ENCODE measurements at regions not wholly inside any gene's neighbourhood (a gene's known extent, or its start where the extent isn't known, plus 50 kb on each side); places are given as distances from the start of the nearest gene placed in this dataset.

- Mint-ChIP-seq H3K36me3 (ENCODE audit: unreplicated experiment) (no peaks in the 10 kb centered on the region), H3K4me3 (ENCODE audit: unreplicated experiment) (no peak overlapping the region), H3K27ac (ENCODE audit: unreplicated experiment) (no peak overlapping the region), H3K4me1 (ENCODE audit: low read depth, unreplicated experiment) (peaks cover 16% of the 10 kb centered on the region), H3K27me3 (ENCODE audit: unreplicated experiment) (no peaks in the 10 kb centered on the region), H3K9me3 (ENCODE audit: unreplicated experiment) (peaks cover 2% of the 10 kb centered on the region)
- no peak for DNase-seq
- TF ChIP-seq, protein P1, sequence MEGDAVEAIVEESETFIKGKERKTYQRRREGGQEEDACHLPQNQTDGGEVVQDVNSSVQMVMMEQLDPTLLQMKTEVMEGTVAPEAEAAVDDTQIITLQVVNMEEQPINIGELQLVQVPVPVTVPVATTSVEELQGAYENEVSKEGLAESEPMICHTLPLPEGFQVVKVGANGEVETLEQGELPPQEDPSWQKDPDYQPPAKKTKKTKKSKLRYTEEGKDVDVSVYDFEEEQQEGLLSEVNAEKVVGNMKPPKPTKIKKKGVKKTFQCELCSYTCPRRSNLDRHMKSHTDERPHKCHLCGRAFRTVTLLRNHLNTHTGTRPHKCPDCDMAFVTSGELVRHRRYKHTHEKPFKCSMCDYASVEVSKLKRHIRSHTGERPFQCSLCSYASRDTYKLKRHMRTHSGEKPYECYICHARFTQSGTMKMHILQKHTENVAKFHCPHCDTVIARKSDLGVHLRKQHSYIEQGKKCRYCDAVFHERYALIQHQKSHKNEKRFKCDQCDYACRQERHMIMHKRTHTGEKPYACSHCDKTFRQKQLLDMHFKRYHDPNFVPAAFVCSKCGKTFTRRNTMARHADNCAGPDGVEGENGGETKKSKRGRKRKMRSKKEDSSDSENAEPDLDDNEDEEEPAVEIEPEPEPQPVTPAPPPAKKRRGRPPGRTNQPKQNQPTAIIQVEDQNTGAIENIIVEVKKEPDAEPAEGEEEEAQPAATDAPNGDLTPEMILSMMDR (IDR thresholded peaks at IDR 0.05; ENCODE audit: partially characterized antibody, unreplicated experiment): no peak
Measured at GRCh38 chr5:74205767-74206578, 434.6 kb downstream of the ENC1 start.

DNA sequence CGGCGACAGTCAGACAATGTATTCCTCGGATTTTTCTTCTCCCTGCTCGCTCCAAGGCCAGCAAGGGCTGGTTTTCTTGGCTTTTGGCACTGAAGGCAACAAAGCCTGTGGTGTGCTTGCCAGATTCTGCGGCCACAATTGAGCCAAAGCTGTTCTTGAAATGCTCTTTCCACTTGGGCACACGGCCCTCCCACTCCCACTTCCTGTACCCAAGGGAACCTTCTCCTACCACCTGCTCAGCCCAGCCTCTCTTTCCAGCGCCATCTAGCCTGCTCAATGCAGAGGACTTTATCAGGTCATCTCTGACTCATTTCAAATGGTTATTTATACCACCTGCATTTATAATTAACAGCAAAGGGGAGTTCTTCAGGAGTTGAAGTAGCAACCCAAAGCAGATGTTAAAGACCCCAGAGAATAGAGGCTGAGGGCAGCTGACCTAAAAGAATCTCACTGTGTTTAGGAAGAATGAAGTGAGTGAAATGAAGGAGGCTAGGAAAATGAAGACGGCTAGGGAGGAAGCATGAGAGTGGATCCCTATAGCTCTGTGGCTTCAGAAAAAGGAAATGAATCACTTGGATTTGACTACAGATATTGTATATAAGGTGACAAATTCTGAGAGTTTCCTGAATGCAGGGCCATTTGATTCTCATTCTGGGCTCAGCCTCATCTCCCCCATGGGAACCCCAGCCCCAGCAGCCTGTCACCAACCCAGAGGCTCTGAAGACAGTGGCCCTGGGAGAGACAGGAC is 439.0 kb downstream of the ENC1 start:
- TF ChIP-seq, protein P1 (IDR thresholded peaks at IDR 0.05; ENCODE audit: partially characterized antibody, unreplicated experiment): no peak
- no peak for DNase-seq
- Mint-ChIP-seq H3K27ac (ENCODE audit: unreplicated experiment) (no peak overlapping the region), H3K9me3 (ENCODE audit: unreplicated experiment) (peaks cover 4% of the 10 kb centered on the region), H3K4me1 (ENCODE audit: low read depth, unreplicated experiment) (peaks cover 11% of the 10 kb centered on the region), H3K36me3 (ENCODE audit: unreplicated experiment) (no peaks in the 10 kb centered on the region), H3K4me3 (ENCODE audit: unreplicated experiment) (no peak overlapping the region), H3K27me3 (ENCODE audit: unreplicated experiment) (peaks cover 2% of the 10 kb centered on the region)

GRCh38 chr5:74200560-74200959 is 440.0 kb downstream of the ENC1 start:
- Mint-ChIP-seq H3K4me3 (ENCODE audit: unreplicated experiment) (no peak overlapping the region), H3K27me3 (ENCODE audit: unreplicated experiment) (peaks cover 2% of the 10 kb centered on the region), H3K36me3 (ENCODE audit: unreplicated experiment) (no peaks in the 10 kb centered on the region), H3K4me1 (ENCODE audit: low read depth, unreplicated experiment) (peaks cover 9% of the 10 kb centered on the region), H3K9me3 (ENCODE audit: unreplicated experiment) (peaks cover 4% of the 10 kb centered on the region), H3K27ac (ENCODE audit: unreplicated experiment) (no peak overlapping the region)
- no peak for DNase-seq
- TF ChIP-seq, protein P1 (IDR thresholded peaks at IDR 0.05; ENCODE audit: partially characterized antibody, unreplicated experiment): no peak

DNA sequence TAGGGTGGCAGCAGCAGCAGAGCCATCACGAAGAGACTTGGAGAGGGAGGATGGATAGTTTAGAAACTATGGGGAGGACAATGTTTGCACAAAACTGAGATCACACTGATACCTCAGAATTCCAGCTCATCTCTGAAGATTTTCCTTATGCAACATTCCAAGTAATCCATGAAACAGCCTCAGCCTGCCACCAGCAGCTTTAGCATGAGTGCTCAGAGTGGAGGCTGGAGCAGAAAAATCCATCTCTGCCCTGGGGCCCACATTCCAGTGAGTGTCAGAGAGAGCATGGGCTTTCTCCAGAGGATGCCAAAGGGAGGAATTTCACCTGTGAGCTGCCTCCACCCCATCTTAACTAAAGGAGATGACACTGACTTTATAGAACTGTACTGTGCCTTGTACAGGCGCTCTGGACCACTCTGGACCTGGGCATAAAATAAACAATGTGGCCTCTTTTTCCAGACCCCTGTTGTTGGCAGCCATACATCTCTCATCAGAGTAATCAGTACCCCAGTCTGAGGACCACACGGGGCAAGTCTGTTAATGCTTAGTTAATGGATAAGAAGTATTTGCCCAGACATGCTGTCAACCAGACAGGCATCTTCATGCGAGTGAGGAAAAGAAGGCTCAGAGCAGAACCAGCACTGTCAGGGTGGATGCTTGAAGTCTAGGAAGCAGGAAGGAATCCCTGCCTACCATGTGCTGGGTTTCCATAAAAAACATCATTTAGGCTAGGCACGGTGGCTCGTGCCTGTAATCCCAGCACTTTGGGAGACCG is 440.9 kb downstream of the ENC1 start:
- Mint-ChIP-seq H3K4me3 (ENCODE audit: unreplicated experiment) (no peak overlapping the region), H3K9me3 (ENCODE audit: unreplicated experiment) (peaks cover 4% of the 10 kb centered on the region), H3K27me3 (ENCODE audit: unreplicated experiment) (peaks cover 2% of the 10 kb centered on the region), H3K36me3 (ENCODE audit: unreplicated experiment) (no peaks in the 10 kb centered on the region), H3K27ac (ENCODE audit: unreplicated experiment) (no peak overlapping the region), H3K4me1 (ENCODE audit: low read depth, unreplicated experiment) (peaks cover 9% of the 10 kb centered on the region)
- DNase-seq: no peak
- TF ChIP-seq, protein P1 (IDR thresholded peaks at IDR 0.05; ENCODE audit: partially characterized antibody, unreplicated experiment): no peak
